Panc1 (cell line): ENCODE measurements at regions not wholly inside any gene's neighbourhood (a gene's known extent, or its start where the extent isn't known, plus 50 kb on each side); places are given as distances from the start of the nearest gene placed in this dataset.

Experiments used
- CTCF ChIP-seq: fragments of 450-650 bp; IDR thresholded peaks from 2 replicates; pipeline ENCODE4 v1.5.1; 2017; ENCODE audit warnings: mild to moderate bottlenecking
- POLR2AphosphoS5 ChIP-seq: IDR thresholded peaks from 2 replicates; pipeline ENCODE4 v1.6.1; 2012; ENCODE audit warnings: mild to moderate bottlenecking, low read depth, low read length, moderate library complexity
- REST ChIP-seq, 2 experiments: IDR thresholded peaks; 2 replicates each; pipeline ENCODE4 v1.6.1; 2011 to 2012; ENCODE audit warnings: low read depth in 2 of 2, control low read depth in 1 of 2, low read length in 1 of 2, mild to moderate bottlenecking in 1 of 2, moderate library complexity in 1 of 2; ENCODE audit not compliant: insufficient read depth in 1 of 2
- SIN3A ChIP-seq: IDR thresholded peaks from 2 replicates; pipeline ENCODE4 v1.6.1; 2012; ENCODE audit warnings: low read depth, mild to moderate bottlenecking, low read length, moderate library complexity, borderline replicate concordance; ENCODE audit not compliant: insufficient read depth

GRCh38 chr11:127506647-127507046 lies 506.1 kb upstream of the KIRREL3 start:
- TF ChIP-seq CTCF (no peak), POLR2AphosphoS5 (no peak), SIN3A (no peak), REST (IDR thresholded peaks at IDR 0.05; ENCODE audit: insufficient read depth in 1 of 2, low read depth in 2 of 2, low read length in 1 of 2) (no peak)
